Esophagus squamous epithelium (tissue), 5 donors: ENCODE measurements at regions not wholly inside any gene's neighbourhood (a gene's known extent, or its start where the extent isn't known, plus 50 kb on each side); places are given as distances from the start of the nearest gene placed in this dataset.

Experiments used
- DNase-seq: peaks from one replicate; lab custom pipeline; 2025; lab: John Stamatoyannopoulos, UW
- H3K27ac ChIP-seq, 4 donors: fragments of 200-600 bp; sonication (generic); one replicate each; pipeline ENCODE4 v1.5.1; 2016 to 2019; ENCODE audit warnings: mild to moderate bottlenecking in 1 of 4
- H3K27me3 ChIP-seq, 4 donors: fragments of 200-600 bp; sonication (generic); 1 replicate in 3 of 4; 2 replicates in 1 of 4; pipeline versions ENCODE4 v1.5.1 to v1.6.0; 2017 to 2021; ENCODE audit warnings: antibody characterized with exemption in 1 of 4
- H3K36me3 ChIP-seq, 3 donors: fragments of 200-600 bp; sonication (generic); one replicate each; pipeline ENCODE4 v1.5.1; 2016 to 2019
- H3K4me1 ChIP-seq, 3 donors: fragments of 200-600 bp; sonication (generic); one replicate each; pipeline ENCODE4 v1.5.1; 2017 to 2019
- H3K4me3 ChIP-seq, 4 donors: fragments of 200-600 bp; sonication (generic); 1 replicate in 3 of 4; 2 replicates in 1 of 4; pipeline ENCODE4 v1.5.1; 2016 to 2019; ENCODE audit warnings: mild to moderate bottlenecking in 2 of 4, moderate library complexity in 1 of 4
- H3K9me3 ChIP-seq, 3 donors: fragments of 200-600 bp; sonication (generic); one replicate each; pipeline ENCODE4 v1.5.1; 2016 to 2019
- CTCF ChIP-seq, 6 experiments: fragments of 450-650 bp in 4 of 6; fragments of 200-600 bp in 2 of 6; sonication (generic) in 2 of 6; IDR thresholded peaks; one replicate each; pipeline ENCODE4 v1.5.1; 2016 to 2019; ENCODE audit warnings: antibody characterized with exemption in 6 of 6, mild to moderate bottlenecking in 4 of 6, moderate library complexity in 4 of 6
- POLR2A ChIP-seq, 4 donors: fragments of 450-650 bp; IDR thresholded peaks; one replicate each; pipeline ENCODE4 v1.6.1; 2017; ENCODE audit warnings: antibody characterized with exemption in 4 of 4, mild to moderate bottlenecking in 4 of 4, moderate library complexity in 3 of 4
- WGBS, 2 donors: methylation state at CpG; one replicate each; pipeline ENCODE4 v1.1.5; 2018; 5-methylcytosine and 5-hydroxymethylcytosine counted together
- intact Hi-C: fragments of 100-400 bp; cut with DNase I; formaldehyde crosslinking; loops from one replicate; pipeline ENCODE4 v1.15.0; 2022
- donor health status: DM: yes; HTN: yes; CAD: no.

GRCh38 chr2:51505533-51505932, 473.6 kb upstream of the NRXN1 start:
- no peak overlapping the region for H3K27ac ChIP-seq
- H3K27me3 ChIP-seq: no peaks in the 10 kb centered on the region
- DNase-seq: no peak
- intact Hi-C loops: no loop called here
- H3K36me3 ChIP-seq: no peaks in the 10 kb centered on the region
- TF ChIP-seq CTCF (IDR thresholded peaks at IDR 0.05) (no peak), POLR2A (IDR thresholded peaks at IDR 0.05) (no peak)
- no peaks in the 10 kb centered on the region for H3K9me3 ChIP-seq
- no peak overlapping the region for H3K4me3 ChIP-seq
- no peaks in the 10 kb centered on the region for H3K4me1 ChIP-seq
- 62 to 84% methylated on average over 3 of the region's 4 CpGs for WGBS, 2 donors

DNA sequence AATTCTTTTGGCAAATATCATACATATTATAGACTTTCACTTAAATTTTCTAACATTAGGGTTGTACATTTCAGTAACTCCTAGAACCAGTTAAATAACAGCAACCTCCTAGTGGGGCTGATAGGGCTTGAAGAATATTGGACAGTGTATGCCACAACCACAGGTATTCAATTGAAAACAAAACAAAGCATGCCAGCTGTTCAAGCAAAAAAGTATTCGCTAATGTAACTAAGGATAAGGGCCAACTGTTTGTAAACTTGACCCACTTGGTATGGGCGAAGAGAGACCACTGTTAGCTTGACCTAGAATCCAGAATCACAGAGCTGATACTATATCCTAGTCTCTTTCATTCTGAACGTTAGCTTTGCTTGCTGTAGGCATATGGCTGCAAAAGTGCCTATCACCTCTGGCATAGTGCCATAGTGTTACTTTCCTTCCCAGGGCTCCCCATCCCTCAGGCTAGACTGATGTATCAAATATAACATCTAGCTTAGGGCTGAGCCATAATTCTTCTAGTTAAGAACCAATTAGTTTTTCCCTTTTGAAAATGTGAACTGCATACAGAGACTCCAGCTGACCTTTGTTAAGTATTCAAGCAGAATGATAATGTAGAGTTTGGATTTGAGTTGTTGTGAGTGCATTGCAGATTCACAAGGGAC, 458.8 kb upstream of the NRXN1 start:
- TF ChIP-seq POLR2A (IDR thresholded peaks at IDR 0.05) (no peak), CTCF (IDR thresholded peaks at IDR 0.05) (no peak)
- Histone ChIP-seq H3K4me3 (no peak overlapping the region), H3K36me3 (no peaks in the 10 kb centered on the region), H3K9me3 (no peaks in the 10 kb centered on the region), H3K27ac (no peak overlapping the region), H3K4me1 (no peaks in the 10 kb centered on the region), H3K27me3 (no peaks in the 10 kb centered on the region)
- DNase-seq: no peak
- intact Hi-C loops: no loop called here
- WGBS, 2 donors: 47 to 51% methylated on average over 3 of the region's 3 CpGs

- no peaks in the 10 kb centered on the region for H3K4me1 ChIP-seq
- no peak overlapping the region for H3K27ac ChIP-seq
- no peaks in the 10 kb centered on the region for H3K36me3 ChIP-seq
- H3K9me3 ChIP-seq: no peaks in the 10 kb centered on the region
- intact Hi-C loops: no loop called here
- 65 to 81% methylated on average over 2 of the region's 2 CpGs for WGBS, 2 donors
- H3K27me3 ChIP-seq: no peaks in the 10 kb centered on the region
- TF ChIP-seq POLR2A (IDR thresholded peaks at IDR 0.05): no peak
- no peak for TF ChIP-seq CTCF (IDR thresholded peaks at IDR 0.05)
- no peak overlapping the region for H3K4me3 ChIP-seq
- DNase-seq: no peak
Measured at GRCh38 chr2:51484605-51485004, 452.7 kb upstream of the NRXN1 start.

- Histone ChIP-seq H3K27ac (no peak overlapping the region), H3K9me3 (no peaks in the 10 kb centered on the region), H3K4me1 (no peaks in the 10 kb centered on the region), H3K4me3 (no peak overlapping the region), H3K36me3 (no peaks in the 10 kb centered on the region), H3K27me3 (no peaks in the 10 kb centered on the region)
- WGBS, 2 donors: 36% methylated on average over 1 of the region's 1 CpG
- intact Hi-C loops: no loop called here
- DNase-seq: no peak
- TF ChIP-seq POLR2A (IDR thresholded peaks at IDR 0.05): no peak
- TF ChIP-seq CTCF (IDR thresholded peaks at IDR 0.05): no peak
Measured at GRCh38 chr2:51483720-51484119, 451.8 kb upstream of the NRXN1 start.

GRCh38 chr2:51472783-51473182, 440.9 kb upstream of the NRXN1 start:
- TF ChIP-seq POLR2A (IDR thresholded peaks at IDR 0.05) (no peak), CTCF (IDR thresholded peaks at IDR 0.05) (no peak)
- no peak overlapping the region for H3K4me3 ChIP-seq
- no peaks in the 10 kb centered on the region for H3K27me3 ChIP-seq
- no peaks in the 10 kb centered on the region for H3K4me1 ChIP-seq
- no peak for DNase-seq
- intact Hi-C loops: no loop called here
- H3K36me3 ChIP-seq: no peaks in the 10 kb centered on the region
- H3K27ac ChIP-seq: no peak overlapping the region
- 83 to 87% methylated on average over 7 of the region's 7 CpGs for WGBS, 2 donors
- no peaks in the 10 kb centered on the region for H3K9me3 ChIP-seq
